Stomach (tissue), 8 donors: ENCODE measurements at regions not wholly inside any gene's neighbourhood (a gene's known extent, or its start where the extent isn't known, plus 50 kb on each side); places are given as distances from the start of the nearest gene placed in this dataset.

Experiments used
- DNase-seq, 2 donors: peaks; one replicate each; pipeline versions ENCODE4 v3.0.0 to v3.0.0-alpha.2; 2013 to 2019
- H3K27ac ChIP-seq, 5 donors: fragments of 200-600 bp in 4 of 5; sonication (generic) in 4 of 5; one replicate each; pipeline ENCODE4 v1.5.1; 2013 to 2019; ENCODE audit warnings: mild to moderate bottlenecking in 1 of 5, moderate library complexity in 1 of 5
- H3K27me3 ChIP-seq, 3 donors: fragments of 200-600 bp; sonication (generic); one replicate each; pipeline ENCODE4 v1.5.1; 2017 to 2019; ENCODE audit warnings: mixed run types in 1 of 3
- H3K36me3 ChIP-seq, 4 donors: fragments of 200-600 bp; sonication (generic); 1 replicate in 3 of 4; 2 replicates in 1 of 4; pipeline ENCODE4 v1.5.1; 2016 to 2019
- H3K4me1 ChIP-seq, 4 donors: fragments of 200-600 bp; sonication (generic); one replicate each; pipeline ENCODE4 v1.5.1; 2016 to 2019
- H3K4me3 ChIP-seq, 4 donors: fragments of 200-600 bp; sonication (generic) in 3 of 4; one replicate each; pipeline ENCODE4 v1.5.1; 2016 to 2019; ENCODE audit warnings: mild to moderate bottlenecking in 1 of 4
- H3K9me3 ChIP-seq, 4 donors: fragments of 200-600 bp; sonication (generic); one replicate each; pipeline ENCODE4 v1.5.1; 2016 to 2019
- CTCF ChIP-seq, 7 experiments: fragments of 450-650 bp in 4 of 7; fragments of 200-600 bp in 3 of 7; sonication (generic) in 3 of 7; IDR thresholded peaks; one replicate each; pipeline ENCODE4 v1.5.1; 2016 to 2019; ENCODE audit warnings: antibody characterized with exemption in 7 of 7, control low read depth in 2 of 7, mild to moderate bottlenecking in 1 of 7
- EP300 ChIP-seq: sonication (generic); formaldehyde crosslinking; IDR thresholded peaks from one replicate; pipeline ENCODE4 v1.6.1; 2017; ENCODE audit warnings: antibody characterized with exemption
- POLR2A ChIP-seq, 4 donors: fragments of 450-650 bp; IDR thresholded peaks; one replicate each; pipeline ENCODE4 v1.6.1; 2016; ENCODE audit warnings: antibody characterized with exemption in 4 of 4, control low read depth in 2 of 4, mild to moderate bottlenecking in 1 of 4, moderate library complexity in 1 of 4
- POLR2AphosphoS5 ChIP-seq, 3 donors: sonication (generic); formaldehyde crosslinking; IDR thresholded peaks; one replicate each; pipeline ENCODE4 v1.6.1; 2016; ENCODE audit warnings: antibody characterized with exemption in 3 of 3
- WGBS, 5 donors: extraction: QIAGEN DNeasy Blood & Tissue Kit in 3 of 5; methylation state at CpG; one replicate each; pipeline versions ENCODE4 v1.1.5 to v1.1.7; 2013 to 2018; 5-methylcytosine and 5-hydroxymethylcytosine counted together
- intact Hi-C: fragments of 100-400 bp; cut with DNase I; formaldehyde crosslinking; loops from one replicate; pipeline ENCODE4 v1.15.1; 2023; ENCODE audit warnings: low total_unique reads
- donor health status: healthy with polysubstance abuse.
- donor health status: Bipolar disorder and iron deficiency.
- donor health status: healthy.

- Histone ChIP-seq H3K9me3 (peaks cover 0 to 12% (median 11%) of the 10 kb centered on the region in 4 donors), H3K4me1 (no peaks in the 10 kb centered on the region), H3K27me3 (peaks cover 0 to 17% (median 0%) of the 10 kb centered on the region in 3 donors), H3K4me3 (no peak overlapping the region), H3K36me3 (no peaks in the 10 kb centered on the region), H3K27ac (no peak overlapping the region)
- 33 to 57% (median 41%) methylated on average over 2 of the region's 2 CpGs for WGBS, 5 donors
- intact Hi-C loops, result no loop called here
- DNase-seq, result no peak
- no peak for TF ChIP-seq CTCF (IDR thresholded peaks at IDR 0.05)
- no peak for TF ChIP-seq EP300
- TF ChIP-seq POLR2A (IDR thresholded peaks at IDR 0.05), result no peak
- TF ChIP-seq POLR2AphosphoS5 (IDR thresholded peaks at IDR 0.05), result no peak
These were observed 54.7 kb upstream of the CLMN start for GRCh38 chr14:95374239-95374997.

GRCh38 chr14:95370076-95370475 is 50.4 kb upstream of the CLMN start:
- DNase-seq, result no peak
- H3K9me3 ChIP-seq, result no peaks in the 10 kb centered on the region
- no peak for TF ChIP-seq CTCF (IDR thresholded peaks at IDR 0.05)
- no peak for TF ChIP-seq POLR2A (IDR thresholded peaks at IDR 0.05)
- TF ChIP-seq EP300, result no peak
- TF ChIP-seq POLR2AphosphoS5 (IDR thresholded peaks at IDR 0.05), result no peak
- H3K27ac ChIP-seq, result no peak overlapping the region
- intact Hi-C loops, result no loop called here
- H3K4me1 ChIP-seq, result no peaks in the 10 kb centered on the region
- H3K4me3 ChIP-seq, result no peak overlapping the region
- H3K27me3 ChIP-seq, result peaks cover 0 to 21% (median 0%) of the 10 kb centered on the region in 3 donors
- 83 to 100% (median 95%) methylated on average over 2 of the region's 2 CpGs for WGBS, 5 donors
- no peaks in the 10 kb centered on the region for H3K36me3 ChIP-seq
